OCI-LY7 (cell line): ENCODE measurements at regions not wholly inside any gene's neighbourhood (a gene's known extent, or its start where the extent isn't known, plus 50 kb on each side); places are given as distances from the start of the nearest gene placed in this dataset.

ENCODE experiments used
- BruUV-seq: library from RNA; stranded (reverse); fragments of 400-500 nt; replicated peaks from 2 replicates; lab custom pipeline; 2021; lab: Mats Ljungman, UMichigan
- CTCF ChIA-PET: fragments of 300-600 bp; sonication (Branson Sonifier 250); formaldehyde crosslinking; loops from one replicate; lab custom pipeline; 2022; ENCODE audit warnings: antibody characterized with exemption; ENCODE audit not compliant: unreplicated experiment; lab: Charles Lee
- POLR2A ChIA-PET: fragments of 300-600 bp; sonication (Branson Sonifier 250); formaldehyde crosslinking; loops from one replicate; lab custom pipeline; 2022; ENCODE audit warnings: antibody characterized with exemption; lab: Charles Lee
- DNase-seq: peaks from one replicate; pipeline ENCODE4 v3.0.0-alpha.2; 2015; ENCODE audit warnings: low spot score
- H2AFZ ChIP-seq: fragments of 200-600 bp; sonication (generic), shearing (Covaris generic); 2 replicates; pipeline ENCODE4 v1.6.1; 2014; ENCODE audit warnings: mild to moderate bottlenecking, antibody characterized with exemption, low read length, moderate library complexity
- H3K27ac ChIP-seq: fragments of 200-600 bp; sonication (generic); 2 replicates; pipeline ENCODE4 v1.5.1; 2014; ENCODE audit warnings: mixed run types, low read depth, mild to moderate bottlenecking, moderate library complexity, low read length, inconsistent platforms; ENCODE audit not compliant: poor library complexity, severe bottlenecking
- H3K36me3 ChIP-seq: fragments of 200-600 bp; sonication (generic); 2 replicates; pipeline ENCODE4 v1.6.1; 2014; ENCODE audit warnings: mild to moderate bottlenecking, antibody characterized with exemption, low read length, moderate library complexity, mixed read lengths; ENCODE audit not compliant: insufficient read depth
- H3K4me1 ChIP-seq: fragments of 200-600 bp; sonication (generic); 2 replicates; pipeline ENCODE4 v1.5.1; 2014; ENCODE audit warnings: mild to moderate bottlenecking, low read length; ENCODE audit not compliant: insufficient read depth, poor library complexity, severe bottlenecking
- H3K4me2 ChIP-seq: fragments of 200-600 bp; sonication (generic); 2 replicates; pipeline ENCODE4 v1.6.1; 2014; ENCODE audit warnings: mild to moderate bottlenecking, low read length
- H3K4me3 ChIP-seq: fragments of 200-600 bp; sonication (generic); 2 replicates; pipeline ENCODE4 v1.5.1; 2014; ENCODE audit warnings: mild to moderate bottlenecking, low read depth, low read length; ENCODE audit not compliant: poor library complexity, severe bottlenecking
- H3K79me2 ChIP-seq: fragments of 200-600 bp; sonication (generic); 2 replicates; pipeline ENCODE4 v1.6.1; 2016; ENCODE audit warnings: low read depth, mild to moderate bottlenecking, low read length, moderate library complexity, mixed read lengths; ENCODE audit not compliant: insufficient read depth
- H3K9me2 ChIP-seq: fragments of 200-600 bp; sonication (generic); 2 replicates; pipeline ENCODE4 v1.6.1; 2016; ENCODE audit warnings: mild to moderate bottlenecking, low read length, mixed read lengths; ENCODE audit not compliant: insufficient read depth
- H3K9me3 ChIP-seq: fragments of 200-600 bp; sonication (generic); 2 replicates; pipeline ENCODE4 v1.6.1; 2014; ENCODE audit warnings: mild to moderate bottlenecking, mixed run types, low read length, mixed read lengths
- H4K20me1 ChIP-seq: fragments of 200-600 bp; sonication (generic); 2 replicates; pipeline ENCODE4 v1.6.1; 2014; ENCODE audit warnings: mild to moderate bottlenecking, antibody characterized with exemption, low read length, moderate library complexity, mixed read lengths; ENCODE audit not compliant: insufficient read depth
- EZH2phosphoT487 ChIP-seq: fragments of 200-600 bp; sonication (generic); IDR thresholded peaks from 2 replicates; pipeline ENCODE4 v1.6.1; 2018; ENCODE audit warnings: low read depth, borderline replicate concordance, mild to moderate bottlenecking, mixed run types, antibody characterized with exemption, low read length, moderate library complexity, mixed read lengths
- intact Hi-C: fragments of 100-400 bp; cut with micrococcal nuclease; formaldehyde crosslinking; loops from one replicate; pipeline ENCODE4 v1.10.0; 2022; ENCODE audit not compliant: unreplicated experiment
- TF ChIP-seq, protein P1 (sequence below): fragments of 200-600 bp; sonication (generic); conservative IDR thresholded peaks from 2 replicates; pipeline ENCODE4 v1.5.1; 2014; ENCODE audit warnings: mild to moderate bottlenecking, antibody characterized with exemption, low read length, moderate library complexity, mixed read lengths

DNA sequence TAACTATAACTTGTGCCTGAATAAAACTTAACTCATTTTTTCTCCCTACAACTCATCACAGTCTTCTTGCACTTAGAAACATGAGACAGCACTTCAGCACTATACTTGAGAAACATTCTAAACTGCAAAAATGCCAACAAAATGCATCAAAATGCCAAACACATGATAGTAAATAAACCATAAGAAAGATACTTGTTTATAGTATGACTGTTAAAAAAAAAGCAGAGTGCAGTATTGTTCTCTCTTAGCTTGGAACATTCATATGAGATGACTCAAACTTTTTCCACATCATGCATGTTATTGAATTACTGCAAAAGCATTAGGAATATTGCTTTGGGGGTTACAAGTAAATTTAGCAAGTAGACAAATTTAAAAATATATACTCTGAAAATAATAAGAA, 135.7 kb upstream of the ANXA10 start:
- Histone ChIP-seq H3K27ac (no peak overlapping the region), H2AFZ (no peak overlapping the region), H3K4me1 (no peaks in the 10 kb centered on the region), H3K4me2 (no peak overlapping the region), H4K20me1 (no peaks in the 10 kb centered on the region), H3K9me3 (no peaks in the 10 kb centered on the region), H3K79me2 (no peaks in the 10 kb centered on the region), H3K9me2 (no peaks in the 10 kb centered on the region), H3K36me3 (no peaks in the 10 kb centered on the region), H3K4me3 (no peak overlapping the region)
- no peak for DNase-seq
- intact Hi-C loops, result no loop called here
- ChIA-PET CTCF (no interaction called here), POLR2A (no interaction called here)
- BruUV-seq, result no TSS peak
- TF ChIP-seq EZH2phosphoT487, result no peak
- TF ChIP-seq, protein P1, sequence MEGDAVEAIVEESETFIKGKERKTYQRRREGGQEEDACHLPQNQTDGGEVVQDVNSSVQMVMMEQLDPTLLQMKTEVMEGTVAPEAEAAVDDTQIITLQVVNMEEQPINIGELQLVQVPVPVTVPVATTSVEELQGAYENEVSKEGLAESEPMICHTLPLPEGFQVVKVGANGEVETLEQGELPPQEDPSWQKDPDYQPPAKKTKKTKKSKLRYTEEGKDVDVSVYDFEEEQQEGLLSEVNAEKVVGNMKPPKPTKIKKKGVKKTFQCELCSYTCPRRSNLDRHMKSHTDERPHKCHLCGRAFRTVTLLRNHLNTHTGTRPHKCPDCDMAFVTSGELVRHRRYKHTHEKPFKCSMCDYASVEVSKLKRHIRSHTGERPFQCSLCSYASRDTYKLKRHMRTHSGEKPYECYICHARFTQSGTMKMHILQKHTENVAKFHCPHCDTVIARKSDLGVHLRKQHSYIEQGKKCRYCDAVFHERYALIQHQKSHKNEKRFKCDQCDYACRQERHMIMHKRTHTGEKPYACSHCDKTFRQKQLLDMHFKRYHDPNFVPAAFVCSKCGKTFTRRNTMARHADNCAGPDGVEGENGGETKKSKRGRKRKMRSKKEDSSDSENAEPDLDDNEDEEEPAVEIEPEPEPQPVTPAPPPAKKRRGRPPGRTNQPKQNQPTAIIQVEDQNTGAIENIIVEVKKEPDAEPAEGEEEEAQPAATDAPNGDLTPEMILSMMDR, result no peak

GRCh38 chr4:167964766-167965373, 127.5 kb upstream of the ANXA10 start:
- no peak for DNase-seq
- no peaks in the 10 kb centered on the region for H3K36me3 ChIP-seq
- H3K4me2 ChIP-seq, result no peak overlapping the region
- no peak overlapping the region for H2AFZ ChIP-seq
- no peaks in the 10 kb centered on the region for H3K79me2 ChIP-seq
- H3K4me3 ChIP-seq, result no peak overlapping the region
- H3K4me1 ChIP-seq, result no peaks in the 10 kb centered on the region
- no peak overlapping the region for H3K27ac ChIP-seq
- no peak for TF ChIP-seq EZH2phosphoT487
- TF ChIP-seq, protein P1, result no peak
- ChIA-PET POLR2A (no interaction called here), CTCF (no interaction called here)
- no peaks in the 10 kb centered on the region for H3K9me3 ChIP-seq
- intact Hi-C loops, result no loop called here
- no peaks in the 10 kb centered on the region for H3K9me2 ChIP-seq
- BruUV-seq, result no TSS peak
- no peaks in the 10 kb centered on the region for H4K20me1 ChIP-seq

- no peak overlapping the region for H3K27ac ChIP-seq
- no peaks in the 10 kb centered on the region for H3K79me2 ChIP-seq
- H3K4me3 ChIP-seq, result no peak overlapping the region
- no peak for DNase-seq
- no TSS peak for BruUV-seq
- H3K9me2 ChIP-seq, result no peaks in the 10 kb centered on the region
- ChIA-PET POLR2A (interaction anchor here (0.7 kb wide), 1 partner anchor 76 kb away, joined by 3 read pairs; no protein-coding TSS in a partner anchor), CTCF (no interaction called here)
- H3K4me1 ChIP-seq, result no peaks in the 10 kb centered on the region
- no peaks in the 10 kb centered on the region for H3K36me3 ChIP-seq
- TF ChIP-seq, protein P1, result no peak
- no peak for TF ChIP-seq EZH2phosphoT487
- H2AFZ ChIP-seq, result no peak overlapping the region
- no peaks in the 10 kb centered on the region for H4K20me1 ChIP-seq
- intact Hi-C loops, result no loop called here
- H3K4me2 ChIP-seq, result no peak overlapping the region
- H3K9me3 ChIP-seq, result no peaks in the 10 kb centered on the region
Measured at GRCh38 chr4:167966143-167966542, 126.2 kb upstream of the ANXA10 start.
